Smooth muscle cell (in vitro differentiated cells): ENCODE measurements at regions not wholly inside any gene's neighbourhood (a gene's known extent, or its start where the extent isn't known, plus 50 kb on each side); places are given as distances from the start of the nearest gene placed in this dataset.

Source experiments
- DNase-seq: peaks from one replicate; lab custom pipeline; 2025; ENCODE audit not compliant: unreplicated experiment; lab: John Stamatoyannopoulos, UW
- H2AFZ ChIP-seq: fragments of 200-600 bp; sonication (generic); 2 replicates; pipeline ENCODE4 v1.6.0; 2016; ENCODE audit warnings: antibody characterized with exemption, low read depth, mild to moderate bottlenecking
- H3F3A ChIP-seq: fragments of 200-600 bp; sonication (generic); 2 replicates; pipeline ENCODE4 v1.6.0; 2017; ENCODE audit warnings: antibody characterized with exemption, low read depth
- H3K27ac ChIP-seq: fragments of 200-600 bp; sonication (generic); 2 replicates; pipeline ENCODE4 v1.5.1; 2016; ENCODE audit warnings: low read depth, mild to moderate bottlenecking
- H3K27me3 ChIP-seq: fragments of 200-600 bp; sonication (generic); 2 replicates; pipeline ENCODE4 v1.6.1; 2016; ENCODE audit warnings: low read depth, mild to moderate bottlenecking
- H3K36me3 ChIP-seq: fragments of 200-600 bp; sonication (generic); 2 replicates; pipeline ENCODE4 v1.5.1; 2016; ENCODE audit warnings: low read depth
- H3K4me1 ChIP-seq: fragments of 200-600 bp; sonication (generic); 2 replicates; pipeline ENCODE4 v1.5.1; 2016; ENCODE audit warnings: low read depth
- H3K4me2 ChIP-seq: fragments of 200-600 bp; sonication (generic); 2 replicates; pipeline ENCODE4 v1.6.0; 2016; ENCODE audit warnings: mild to moderate bottlenecking
- H3K4me3 ChIP-seq: fragments of 200-600 bp; sonication (generic); 2 replicates; pipeline ENCODE4 v1.5.1; 2016; ENCODE audit warnings: mild to moderate bottlenecking
- H3K79me2 ChIP-seq: fragments of 200-600 bp; sonication (generic); 2 replicates; pipeline ENCODE4 v1.6.0; 2016; ENCODE audit warnings: low read depth, mild to moderate bottlenecking
- H3K9ac ChIP-seq: fragments of 200-600 bp; sonication (generic); 2 replicates; pipeline ENCODE4 v1.6.0; 2016; ENCODE audit warnings: low read depth
- H3K9me3 ChIP-seq: fragments of 200-600 bp; sonication (generic); replicated peaks from 2 replicates; pipeline ENCODE4 v1.5.1; 2016; ENCODE audit warnings: low read depth
- H4K20me1 ChIP-seq: fragments of 200-600 bp; sonication (generic); 2 replicates; pipeline ENCODE4 v1.6.0; 2016; ENCODE audit warnings: low read depth
- CTCF ChIP-seq: fragments of 200-600 bp; sonication (generic); IDR thresholded peaks from 2 replicates; pipeline ENCODE4 v1.5.1; 2017; ENCODE audit warnings: borderline replicate concordance, mild to moderate bottlenecking, antibody characterized with exemption; ENCODE audit not compliant: insufficient read depth, poor library complexity, severe bottlenecking
- WGBS: methylation state at CpG from one replicate; pipeline ENCODE4 v1.1.7; 2016; ENCODE audit warnings: low lambda C conversion rate; 5-methylcytosine and 5-hydroxymethylcytosine counted together

GRCh38 chr5:92086059-92086811, 703.1 kb upstream of the ARRDC3 start:
- H3K4me2 ChIP-seq = no peak overlapping the region
- DNase-seq = no peak
- H3K27me3 ChIP-seq = no peaks in the 10 kb centered on the region
- 94% methylated on average over 8 of the region's 8 CpGs for WGBS
- H3K9me3 ChIP-seq = no peaks in the 10 kb centered on the region
- H4K20me1 ChIP-seq = no peaks in the 10 kb centered on the region
- H3K36me3 ChIP-seq = no peaks in the 10 kb centered on the region
- no peak overlapping the region for H3K4me3 ChIP-seq
- no peak overlapping the region for H2AFZ ChIP-seq
- no peak overlapping the region for H3K27ac ChIP-seq
- no peaks in the 10 kb centered on the region for H3F3A ChIP-seq
- H3K79me2 ChIP-seq = no peaks in the 10 kb centered on the region
- no peak for TF ChIP-seq CTCF
- H3K9ac ChIP-seq = no peak overlapping the region
- H3K4me1 ChIP-seq = no peaks in the 10 kb centered on the region

- 92% methylated on average over 7 of the region's 7 CpGs for WGBS
- TF ChIP-seq CTCF = no peak
- Histone ChIP-seq H3K4me1 (no peaks in the 10 kb centered on the region), H2AFZ (no peak overlapping the region), H3F3A (no peaks in the 10 kb centered on the region), H4K20me1 (no peaks in the 10 kb centered on the region), H3K9ac (no peak overlapping the region), H3K79me2 (no peaks in the 10 kb centered on the region), H3K9me3 (no peaks in the 10 kb centered on the region), H3K36me3 (no peaks in the 10 kb centered on the region), H3K27ac (no peak overlapping the region), H3K27me3 (no peaks in the 10 kb centered on the region), H3K4me2 (no peak overlapping the region), H3K4me3 (no peak overlapping the region)
- DNase-seq = no peak
Measured at GRCh38 chr5:92081958-92082712, 699.0 kb upstream of the ARRDC3 start.

- H3K9me3 ChIP-seq = no peaks in the 10 kb centered on the region
- H3K9ac ChIP-seq = no peak overlapping the region
- H4K20me1 ChIP-seq = no peaks in the 10 kb centered on the region
- H3K36me3 ChIP-seq = no peaks in the 10 kb centered on the region
- H3K4me3 ChIP-seq = no peak overlapping the region
- 47% methylated on average over 2 of the region's 2 CpGs for WGBS
- no peak overlapping the region for H3K27ac ChIP-seq
- H3K4me2 ChIP-seq = no peak overlapping the region
- no peaks in the 10 kb centered on the region for H3F3A ChIP-seq
- no peak for DNase-seq
- TF ChIP-seq CTCF = no peak
- H2AFZ ChIP-seq = no peak overlapping the region
- no peaks in the 10 kb centered on the region for H3K27me3 ChIP-seq
- no peaks in the 10 kb centered on the region for H3K4me1 ChIP-seq
- no peaks in the 10 kb centered on the region for H3K79me2 ChIP-seq
Measured at GRCh38 chr5:92070786-92071185, 687.7 kb upstream of the ARRDC3 start.
